ENCODE measurements at regions not wholly inside any gene's neighbourhood (a gene's known extent, or its start where the extent isn't known, plus 50 kb on each side); places are given as distances from the start of the nearest gene placed in this dataset.

DNA sequence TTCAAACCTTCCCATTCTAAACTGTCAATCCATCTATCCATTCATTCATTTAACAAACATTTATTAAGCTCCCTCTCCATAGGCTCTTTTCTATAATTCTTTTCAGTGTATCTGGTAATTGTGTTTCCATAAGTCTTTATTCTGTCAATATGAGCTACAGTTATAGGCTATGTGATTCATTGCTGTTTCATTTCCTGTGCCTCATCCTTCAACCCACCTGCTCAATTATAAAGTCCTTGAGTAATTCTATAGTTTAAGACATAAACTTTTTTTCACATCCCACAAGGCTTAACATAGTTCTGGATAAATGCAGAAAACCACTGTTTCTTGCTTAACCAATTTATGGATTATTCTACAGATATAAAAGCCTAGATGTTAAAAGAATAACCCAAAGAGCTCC, 84.2 kb upstream of the PIK3C3 start:
- TF ChIP-seq EZH2 (IDR thresholded peaks at IDR 0.05; ENCODE audit: borderline replicate concordance, low read length), result no peak
- no peak for TF ChIP-seq CTCF (conservative IDR thresholded peaks at IDR 0.05 in 1 of 2, IDR thresholded peaks at IDR 0.05 in 1 of 2; ENCODE audit: extremely low read depth in 1 of 2, insufficient read depth in 1 of 2, low read depth in 1 of 2, low read length in 2 of 2)
